Endothelial cell of umbilical vein (primary cell): ENCODE measurements at regions not wholly inside any gene's neighbourhood (a gene's known extent, or its start where the extent isn't known, plus 50 kb on each side); places are given as distances from the start of the nearest gene placed in this dataset.

Experiments
- BruUV-seq: library from RNA; stranded (reverse); fragments of 400-500 nt; replicated peaks from 2 replicates; lab custom pipeline; 2021; lab: Mats Ljungman, UMichigan
- CTCF ChIA-PET: fragments of 300-600, 350-600 bp; sonication (Branson Sonifier 250); formaldehyde crosslinking; loops from one replicate; lab custom pipeline; 2021; ENCODE audit warnings: antibody characterized with exemption, inconsistent platforms; lab: Charles Lee
- POLR2A ChIA-PET: fragments of 300-600, 350-600 bp; sonication (Branson Sonifier 250); formaldehyde crosslinking; loops from one replicate; lab custom pipeline; 2021; ENCODE audit warnings: antibody characterized with exemption, inconsistent platforms; lab: Charles Lee
- DNase-seq: peaks from one replicate; pipeline ENCODE4 v3.0.0-alpha.2; 2011; ENCODE audit warnings: low read depth, low spot score
- FAIRE-seq: peaks from 2 replicates; lab custom pipeline; 2011; peaks lifted over from hg19 to GRCh38; lab: Jason Lieb, UNC
- H2AFZ ChIP-seq: 2 replicates; pipeline ENCODE4 v1.6.0; 2012; ENCODE audit warnings: low read depth, low read length, control low read depth, inconsistent platforms
- H3K27ac ChIP-seq: 2 replicates; pipeline ENCODE4 v1.5.1; 2011; ENCODE audit warnings: low read depth, mild to moderate bottlenecking, control low read depth, low read length, moderate library complexity; ENCODE audit not compliant: insufficient read depth
- H3K27me3 ChIP-seq, 2 experiments: 2 replicates each; pipeline versions ENCODE4 v1.6.0 to v1.6.1; 2011; ENCODE audit warnings: low read length in 2 of 2, mixed read lengths in 1 of 2; ENCODE audit not compliant: control insufficient read depth in 2 of 2, insufficient read depth in 2 of 2
- H3K36me3 ChIP-seq, 2 experiments: 2 replicates in 1 of 2; 3 replicates in 1 of 2; pipeline ENCODE4 v1.5.1; 2011; ENCODE audit warnings: low read length in 2 of 2, mild to moderate bottlenecking in 1 of 2, moderate library complexity in 1 of 2; ENCODE audit not compliant: control insufficient read depth in 2 of 2, insufficient read depth in 2 of 2; ENCODE audit errors: extremely low read depth in 1 of 2
- H3K4me1 ChIP-seq: 3 replicates; pipeline ENCODE4 v1.5.1; 2011; ENCODE audit warnings: mild to moderate bottlenecking, low read length; ENCODE audit not compliant: control insufficient read depth, insufficient read depth; ENCODE audit errors: extremely low read depth
- H3K4me2 ChIP-seq: 2 replicates; pipeline ENCODE4 v1.6.1; 2011; ENCODE audit warnings: low read length, control low read depth, mixed read lengths; ENCODE audit not compliant: insufficient read depth
- H3K4me3 ChIP-seq, 3 experiments: fragments of 200-600 bp in 1 of 3; sonication (generic), shearing (Covaris generic) in 1 of 3; replicated peaks in 1 of 3; 2 replicates each; pipeline ENCODE4 v1.5.1; 2011 to 2016; ENCODE audit warnings: control low read depth in 3 of 3, low read length in 3 of 3, mild to moderate bottlenecking in 2 of 3, inconsistent platforms in 1 of 3, low read depth in 1 of 3, moderate library complexity in 1 of 3; ENCODE audit not compliant: insufficient read depth in 1 of 3
- H3K79me2 ChIP-seq: 2 replicates; pipeline ENCODE4 v1.6.0; 2012; ENCODE audit warnings: low read length, inconsistent platforms; ENCODE audit not compliant: control insufficient read depth, insufficient read depth
- H3K9ac ChIP-seq: replicated peaks from 2 replicates; pipeline ENCODE3; 2011; ENCODE audit warnings: low read length, control low read depth; ENCODE audit not compliant: insufficient read depth; ENCODE audit errors: extremely low read depth
- H3K9me1 ChIP-seq: replicated peaks from 3 replicates; pipeline ENCODE4 v1.6.0; 2011; ENCODE audit warnings: mild to moderate bottlenecking, low read length; ENCODE audit not compliant: control insufficient read depth, insufficient read depth; ENCODE audit errors: extremely low read depth
- H3K9me3 ChIP-seq: replicated peaks from 2 replicates; pipeline ENCODE4 v1.5.1; 2012; ENCODE audit warnings: low read length, inconsistent platforms; ENCODE audit not compliant: control insufficient read depth, insufficient read depth
- H4K20me1 ChIP-seq: replicated peaks from 2 replicates; pipeline ENCODE3; 2011; ENCODE audit warnings: mild to moderate bottlenecking, low read length; ENCODE audit not compliant: control insufficient read depth, insufficient read depth; ENCODE audit errors: extremely low read depth
- CTCF ChIP-seq, 2 donors: IDR thresholded peaks; 1 replicate in 1 of 2; 2 replicates in 1 of 2; pipeline ENCODE4 v1.5.1; 2011; ENCODE audit warnings: low read length in 2 of 2, mild to moderate bottlenecking in 2 of 2, moderate library complexity in 2 of 2, control low read depth in 1 of 2, inconsistent platforms in 1 of 2, low read depth in 1 of 2; ENCODE audit not compliant: insufficient read depth in 1 of 2; ENCODE audit errors: extremely low read depth in 1 of 2
- EZH2 ChIP-seq: IDR thresholded peaks from 2 replicates; pipeline ENCODE4 v1.6.1; 2012; ENCODE audit warnings: borderline replicate concordance, low read depth, mild to moderate bottlenecking, moderate library complexity, low read length, inconsistent platforms; ENCODE audit not compliant: severe bottlenecking
- FOS ChIP-seq: IDR thresholded peaks from 2 replicates; pipeline ENCODE4 v1.6.1; 2011; ENCODE audit warnings: mild to moderate bottlenecking, low read length, moderate library complexity, borderline replicate concordance; ENCODE audit not compliant: insufficient read depth
- GATA2 ChIP-seq: IDR thresholded peaks from 2 replicates; pipeline ENCODE4 v1.7.0; 2011; ENCODE audit warnings: low read depth, mild to moderate bottlenecking, moderate library complexity, mixed read lengths, low read length; ENCODE audit not compliant: insufficient read length, insufficient read depth
- JUN ChIP-seq: IDR thresholded peaks from 2 replicates; pipeline ENCODE4 v1.6.1; 2011; ENCODE audit warnings: borderline replicate concordance, low read depth; ENCODE audit not compliant: insufficient read length, insufficient read depth
- MAX ChIP-seq: IDR thresholded peaks from 2 replicates; pipeline ENCODE4 v1.6.1; 2011; ENCODE audit not compliant: insufficient read depth, insufficient read length
- MYC ChIP-seq: IDR thresholded peaks from one replicate; pipeline ENCODE4 v1.6.1; 2011; ENCODE audit warnings: mild to moderate bottlenecking, low read depth, low read length
- POLR2A ChIP-seq: IDR thresholded peaks from 2 replicates; pipeline ENCODE4 v1.6.1; 2012; ENCODE audit warnings: low read depth, mild to moderate bottlenecking, control low read depth, low read length
- POLR2AphosphoS5 ChIP-seq: IDR thresholded peaks from 2 replicates; pipeline ENCODE4 v1.6.1; 2012; ENCODE audit warnings: low read depth, mild to moderate bottlenecking, control low read depth, low read length, moderate library complexity; ENCODE audit not compliant: insufficient read depth
- dilution Hi-C: fragments of 300-500 bp; cut with MboI; formaldehyde crosslinking; loops from one replicate; pipeline ENCODE4 v1.15.0; 2019; ENCODE audit warnings: low sequenced_read_pairs; ENCODE audit not compliant: extremely low pct_ligation_motif_present
- intact Hi-C: fragments of 100-400 bp; cut with micrococcal nuclease; formaldehyde crosslinking; loops from one replicate; pipeline ENCODE4 v1.10.0; 2022

GRCh38 chr4:34373456-34373855 is 1870.9 kb downstream of the ARAP2 start:
- no peaks in the 10 kb centered on the region for H3K27me3 ChIP-seq
- no peak for TF ChIP-seq CTCF (IDR thresholded peaks at IDR 0.05; ENCODE audit: extremely low read depth in 1 of 2, insufficient read depth in 1 of 2, low read depth in 1 of 2, low read length in 2 of 2)
- TF ChIP-seq MYC, result no peak
- TF ChIP-seq POLR2A, result no peak
- TF ChIP-seq FOS, result no peak
- no peak for TF ChIP-seq EZH2
- TF ChIP-seq POLR2AphosphoS5, result no peak
- no peak for TF ChIP-seq GATA2
- no TSS peak for BruUV-seq
- DNase-seq (no peak), FAIRE-seq (no peak)
- H3K79me2 ChIP-seq, result no peaks in the 10 kb centered on the region
- intact Hi-C loops (no loop called here), dilution Hi-C loops (no loop called here)
- H3K27ac ChIP-seq, result no peak overlapping the region
- ChIA-PET CTCF (no interaction called here), POLR2A (no interaction called here)
- H3K36me3 ChIP-seq, result no peaks in the 10 kb centered on the region
- H3K4me3 ChIP-seq, result no peak overlapping the region
- no peaks in the 10 kb centered on the region for H3K4me1 ChIP-seq
- H2AFZ ChIP-seq, result no peak overlapping the region
- no peaks in the 10 kb centered on the region for H4K20me1 ChIP-seq
- H3K9me3 ChIP-seq, result no peaks in the 10 kb centered on the region
- no peaks in the 10 kb centered on the region for H3K9me1 ChIP-seq
- no peak overlapping the region for H3K4me2 ChIP-seq
- H3K9ac ChIP-seq, result no peak overlapping the region

- H3K36me3 ChIP-seq, result no peaks in the 10 kb centered on the region
- no peak overlapping the region for H3K4me2 ChIP-seq
- no peak overlapping the region for H3K9ac ChIP-seq
- H3K9me1 ChIP-seq, result no peaks in the 10 kb centered on the region
- no peak for TF ChIP-seq POLR2AphosphoS5
- TF ChIP-seq FOS, result no peak
- no peak for TF ChIP-seq MYC
- TF ChIP-seq POLR2A, result no peak
- TF ChIP-seq EZH2, result no peak
- no peak for TF ChIP-seq MAX
- TF ChIP-seq JUN, result no peak
- TF ChIP-seq CTCF (IDR thresholded peaks at IDR 0.05; ENCODE audit: extremely low read depth in 1 of 2, insufficient read depth in 1 of 2, low read depth in 1 of 2, low read length in 2 of 2), result no peak
- TF ChIP-seq GATA2, result no peak
- no peaks in the 10 kb centered on the region for H3K27me3 ChIP-seq
- ChIA-PET CTCF (no interaction called here), POLR2A (no interaction called here)
- intact Hi-C loops, result no loop called here
- H2AFZ ChIP-seq, result no peak overlapping the region
- H3K4me3 ChIP-seq, result no peak overlapping the region
- BruUV-seq, result no TSS peak
- no peaks in the 10 kb centered on the region for H3K9me3 ChIP-seq
- FAIRE-seq (no peak), DNase-seq (no peak)
- no peaks in the 10 kb centered on the region for H4K20me1 ChIP-seq
- no peaks in the 10 kb centered on the region for H3K79me2 ChIP-seq
- no peak overlapping the region for H3K27ac ChIP-seq
- dilution Hi-C loops, result no loop called here
- no peaks in the 10 kb centered on the region for H3K4me1 ChIP-seq
These were observed 1832.1 kb downstream of the ARAP2 start for GRCh38 chr4:34412233-34412632.
